Cardiac muscle cell (in vitro differentiated cells and primary cell): ENCODE measurements at regions not wholly inside any gene's neighbourhood (a gene's known extent, or its start where the extent isn't known, plus 50 kb on each side); places are given as distances from the start of the nearest gene placed in this dataset.
"Not testable (repeated sequence)": the region's sequence is repeated elsewhere in the genome, so short reads cannot be mapped to it uniquely, and the experiment has no call there.

Source experiments
- DNase-seq, 2 donors: peaks; one replicate each; pipeline versions ENCODE4 v3.0.0 to v3.0.0-alpha.2; 2010 to 2017; ENCODE audit warnings: low read depth in 1 of 2, low spot score in 1 of 2
- H3K27ac ChIP-seq: fragments of 200-600 bp; sonication (generic); 2 replicates; pipeline ENCODE4 v1.5.1; 2016
- H3K27me3 ChIP-seq: fragments of 200-600 bp; sonication (generic); 2 replicates; pipeline ENCODE4 v1.6.0; 2016; ENCODE audit warnings: control low read depth
- H3K36me3 ChIP-seq: fragments of 200-600 bp; sonication (generic); 2 replicates; pipeline ENCODE4 v1.5.1; 2016; ENCODE audit warnings: control low read depth
- H3K4me1 ChIP-seq: fragments of 200-600 bp; sonication (generic); 2 replicates; pipeline ENCODE4 v1.8.1; 2017; ENCODE audit warnings: low read depth, mild to moderate bottlenecking, mixed run types
- H3K4me3 ChIP-seq: fragments of 200-600 bp; sonication (generic); 2 replicates; pipeline ENCODE4 v1.5.1; 2016; ENCODE audit warnings: mild to moderate bottlenecking
- H3K9me3 ChIP-seq: fragments of 200-600 bp; sonication (generic); 2 replicates; pipeline ENCODE4 v1.5.1; 2017; ENCODE audit warnings: low read depth, mild to moderate bottlenecking, control low read depth
- CTCF ChIP-seq: IDR thresholded peaks from 2 replicates; pipeline ENCODE4 v1.5.1; 2012; ENCODE audit warnings: low read depth, mild to moderate bottlenecking, low read length

GRCh38 chr1:79151006-79151796 lies 144.7 kb upstream of the ADGRL4 start:
- Histone ChIP-seq H3K4me3 (no peak overlapping the region), H3K36me3 (no peaks in the 10 kb centered on the region), H3K9me3 (no peaks in the 10 kb centered on the region), H3K27ac (no peak overlapping the region), H3K27me3 (no peaks in the 10 kb centered on the region), H3K4me1 (peaks cover 9% of the 10 kb centered on the region)
- no peak for TF ChIP-seq CTCF
- DNase-seq = peak in 1 of 2 donors; percentile 22

GRCh38 chr1:79150576-79150975 lies 144.0 kb upstream of the ADGRL4 start:
- Histone ChIP-seq H3K9me3 (no peaks in the 10 kb centered on the region), H3K36me3 (no peaks in the 10 kb centered on the region), H3K4me1 (peaks cover 5% of the 10 kb centered on the region), H3K27ac (no peak overlapping the region), H3K27me3 (no peaks in the 10 kb centered on the region), H3K4me3 (no peak overlapping the region)
- no peak for DNase-seq
- no peak for TF ChIP-seq CTCF

GRCh38 chr1:79138227-79138626 lies 131.7 kb upstream of the ADGRL4 start:
- H3K4me3 ChIP-seq, DNase-seq, H3K27ac ChIP-seq, H3K36me3 ChIP-seq, H3K9me3 ChIP-seq, H3K4me1 ChIP-seq, H3K27me3 ChIP-seq: not testable (repeated sequence)

GRCh38 chr1:79133774-79134364 lies 127.3 kb upstream of the ADGRL4 start:
- Histone ChIP-seq H3K9me3 (no peaks in the 10 kb centered on the region), H3K4me1 (no peaks in the 10 kb centered on the region), H3K36me3 (no peaks in the 10 kb centered on the region), H3K27me3 (no peaks in the 10 kb centered on the region), H3K27ac (no peak overlapping the region), H3K4me3 (no peak overlapping the region)
- TF ChIP-seq CTCF = no peak
- no peak for DNase-seq

GRCh38 chr1:79131626-79132025 lies 125.1 kb upstream of the ADGRL4 start:
- Histone ChIP-seq H3K36me3 (no peaks in the 10 kb centered on the region), H3K9me3 (no peaks in the 10 kb centered on the region), H3K4me3 (no peak overlapping the region), H3K4me1 (no peaks in the 10 kb centered on the region), H3K27me3 (no peaks in the 10 kb centered on the region), H3K27ac (no peak overlapping the region)
- TF ChIP-seq CTCF = no peak
- DNase-seq = no peak

GRCh38 chr1:79129914-79130313 lies 123.4 kb upstream of the ADGRL4 start:
- Histone ChIP-seq H3K27ac (no peak overlapping the region), H3K36me3 (no peaks in the 10 kb centered on the region), H3K4me3 (no peak overlapping the region), H3K4me1 (no peaks in the 10 kb centered on the region), H3K27me3 (no peaks in the 10 kb centered on the region), H3K9me3 (no peaks in the 10 kb centered on the region)
- DNase-seq = no peak
- no peak for TF ChIP-seq CTCF
